Ammon's horn (tissue), 1 donor: ENCODE measurements at regions not wholly inside any gene's neighbourhood (a gene's known extent, or its start where the extent isn't known, plus 50 kb on each side); places are given as distances from the start of the nearest gene placed in this dataset.

Experiments used
- DNase-seq: peaks from one replicate; pipeline ENCODE4 v3.0.0-alpha.2; 2016; ENCODE audit warnings: low spot score

DNA sequence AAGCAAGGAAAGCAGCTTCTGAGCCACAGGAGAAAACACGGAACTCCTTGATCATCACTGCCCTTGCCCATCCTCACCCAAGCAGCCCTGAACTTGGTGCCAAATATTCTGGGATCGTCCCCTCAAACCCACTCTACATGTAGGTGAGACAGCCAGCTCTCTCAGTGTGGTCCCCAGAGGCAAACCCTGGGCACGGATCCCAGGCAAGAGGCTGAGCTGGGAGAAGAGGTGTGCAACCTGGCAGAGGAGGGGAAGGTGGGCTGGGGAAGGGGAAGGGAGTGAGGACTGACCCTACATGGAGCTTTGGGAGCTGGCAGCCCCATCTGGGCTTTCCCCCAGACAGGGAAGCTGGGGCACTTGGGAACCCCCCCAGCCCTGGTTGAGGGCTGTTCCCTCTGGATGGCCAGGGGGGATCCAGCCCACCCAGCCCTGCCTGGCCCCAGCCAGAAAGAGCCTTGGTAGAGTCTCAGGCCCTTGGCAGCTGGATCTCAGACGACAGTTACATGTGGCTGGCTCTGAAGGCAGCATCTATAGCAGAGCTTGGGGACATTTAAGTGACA lies 186.2 kb upstream of the CST7 start:
- DNase-seq, result no peak

DNA sequence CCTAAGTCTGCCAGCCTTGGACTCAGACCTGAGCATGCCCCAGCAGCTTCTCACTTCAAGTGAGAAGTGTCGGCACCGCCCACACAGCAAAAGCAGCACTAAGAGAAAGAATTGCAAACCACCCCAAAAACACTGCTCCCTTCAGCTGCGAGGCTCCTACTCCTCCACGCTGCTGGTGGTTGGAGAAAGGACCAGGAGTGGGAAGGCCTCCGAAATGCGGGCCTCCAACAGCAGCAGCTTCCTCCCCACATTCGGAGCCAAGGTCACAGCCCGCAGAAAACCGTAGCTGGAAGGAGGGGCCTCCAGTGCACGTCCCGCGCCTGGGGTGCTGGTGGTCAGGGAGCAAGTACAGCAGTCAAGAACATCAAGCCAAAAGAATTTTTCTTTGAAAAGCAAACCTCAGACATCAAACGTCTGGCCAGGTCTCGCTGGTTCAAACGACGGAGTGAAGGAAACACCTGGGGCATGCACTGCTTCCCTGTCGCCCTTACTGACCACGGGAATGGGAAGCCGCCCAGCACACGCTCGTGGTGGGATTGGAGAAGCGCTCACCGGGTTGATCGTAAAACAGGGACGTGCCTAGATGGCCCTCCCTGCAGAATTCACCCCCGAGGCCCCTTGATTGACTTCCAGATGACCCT lies 185.6 kb upstream of the CST7 start:
- DNase-seq, result no peak

DNA sequence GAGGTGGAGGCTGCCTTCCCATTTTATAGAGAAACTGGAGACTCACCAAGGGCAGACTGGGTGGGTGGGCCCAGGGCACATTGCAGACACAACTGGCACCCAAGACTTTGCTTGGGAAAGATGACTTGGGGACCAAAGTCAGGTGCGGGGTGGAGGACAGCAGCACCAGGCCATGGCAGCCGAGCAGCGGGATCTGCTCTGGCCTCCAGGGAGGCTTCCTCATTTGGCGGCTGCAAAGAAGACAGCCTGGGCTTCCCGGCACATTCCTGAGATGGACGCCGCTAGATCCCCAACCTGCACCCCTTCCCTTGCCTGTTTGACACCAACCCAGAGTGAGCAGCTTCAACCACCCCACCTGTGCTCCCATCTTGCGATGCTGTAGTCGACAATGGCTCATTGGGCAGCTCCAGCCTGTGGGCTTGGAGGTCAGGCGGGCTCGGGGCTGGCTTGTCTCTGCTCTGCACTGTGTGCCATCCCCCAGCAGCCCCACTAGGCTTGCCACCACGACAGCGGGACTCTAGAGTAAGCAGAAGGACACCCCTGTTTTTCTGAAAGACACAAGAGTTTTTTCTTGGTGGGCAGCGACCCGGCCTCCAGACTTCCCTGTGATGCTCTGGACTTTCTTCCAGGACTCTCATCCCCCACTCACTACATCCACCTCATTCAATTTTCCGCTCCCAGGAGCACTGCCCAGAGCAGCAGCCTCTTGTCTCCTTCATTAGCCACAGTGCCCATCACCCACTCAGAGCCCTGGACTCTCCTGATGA lies 184.9 kb upstream of the CST7 start:
- no peak for DNase-seq

DNA sequence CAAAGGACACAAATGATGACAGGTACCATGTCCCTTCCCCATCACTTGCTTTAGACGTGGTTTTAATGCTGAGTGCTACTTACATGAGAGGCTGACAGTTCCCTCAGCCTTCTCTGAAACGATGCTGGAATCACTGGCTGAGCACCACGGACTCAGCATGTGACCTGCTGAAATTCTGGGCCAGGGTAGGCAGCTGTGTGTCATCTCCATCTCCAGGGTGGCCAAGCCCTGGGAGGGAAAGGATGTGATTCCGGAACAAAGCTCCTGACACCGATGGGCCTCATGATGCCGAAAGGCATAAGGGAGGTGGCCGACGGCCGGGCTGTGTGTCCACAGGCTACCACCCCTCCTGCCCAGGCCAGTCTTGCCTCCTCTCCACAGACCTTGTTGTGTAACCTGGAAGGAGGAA lies 184.3 kb upstream of the CST7 start:
- no peak for DNase-seq

DNA sequence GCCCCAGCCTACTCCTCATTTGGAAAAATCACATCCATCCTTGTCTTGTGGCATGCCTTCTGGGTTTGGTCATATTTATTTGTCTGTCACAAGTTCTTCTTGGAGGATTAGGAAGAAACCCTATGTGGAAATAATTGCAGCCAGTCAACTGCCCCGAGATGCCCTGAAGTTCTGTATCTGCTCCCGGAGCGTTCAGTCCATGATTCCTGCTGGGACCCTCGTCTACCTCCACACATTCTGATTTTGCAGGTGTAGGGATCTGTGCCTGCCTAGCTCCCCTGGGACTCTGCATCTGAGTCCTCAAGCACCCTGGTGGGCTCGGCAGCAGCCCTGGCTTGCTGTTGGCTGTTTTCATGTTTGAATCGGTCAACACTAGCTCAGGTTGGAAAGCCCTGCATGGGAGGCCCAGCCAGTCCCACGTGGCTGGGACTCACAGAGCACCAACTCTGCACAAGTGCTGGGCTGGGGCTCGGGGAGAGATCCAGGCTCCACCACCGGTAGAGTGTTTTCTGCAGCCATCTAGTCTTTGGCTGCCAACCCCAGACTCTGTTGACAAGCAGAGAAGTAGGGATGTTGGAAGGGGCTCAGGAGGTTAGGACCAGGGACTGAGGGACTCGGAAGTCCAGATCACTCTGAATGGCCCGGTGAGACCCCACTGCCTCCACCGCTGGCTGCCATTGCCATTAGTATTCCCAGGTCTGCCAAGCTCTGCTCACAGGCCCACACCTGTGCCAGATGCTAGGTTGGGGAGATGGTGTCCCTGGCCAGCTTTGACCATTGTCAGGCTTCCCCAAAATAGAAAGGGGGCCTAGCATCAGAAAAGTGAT lies 183.5 kb upstream of the CST7 start:
- DNase-seq, result no peak

DNA sequence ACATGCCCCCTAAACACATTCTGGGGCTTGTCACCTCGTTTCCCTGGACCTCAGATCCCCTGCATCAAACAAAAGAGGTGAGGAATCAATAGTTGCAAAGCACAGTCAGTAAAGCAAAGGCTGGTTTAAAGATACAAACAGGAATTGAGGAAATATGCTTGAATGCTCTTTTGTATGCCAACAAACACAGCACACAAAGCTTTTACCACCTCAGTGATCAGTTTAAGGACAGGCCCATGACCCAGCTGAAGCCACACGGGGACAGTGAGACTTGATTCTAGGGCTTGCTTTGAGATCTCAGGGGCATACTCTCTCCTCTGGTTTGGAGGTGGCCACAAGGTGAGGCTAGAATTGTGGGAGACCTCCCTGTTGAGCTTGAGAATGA lies 182.9 kb upstream of the CST7 start:
- DNase-seq, result no peak

DNA sequence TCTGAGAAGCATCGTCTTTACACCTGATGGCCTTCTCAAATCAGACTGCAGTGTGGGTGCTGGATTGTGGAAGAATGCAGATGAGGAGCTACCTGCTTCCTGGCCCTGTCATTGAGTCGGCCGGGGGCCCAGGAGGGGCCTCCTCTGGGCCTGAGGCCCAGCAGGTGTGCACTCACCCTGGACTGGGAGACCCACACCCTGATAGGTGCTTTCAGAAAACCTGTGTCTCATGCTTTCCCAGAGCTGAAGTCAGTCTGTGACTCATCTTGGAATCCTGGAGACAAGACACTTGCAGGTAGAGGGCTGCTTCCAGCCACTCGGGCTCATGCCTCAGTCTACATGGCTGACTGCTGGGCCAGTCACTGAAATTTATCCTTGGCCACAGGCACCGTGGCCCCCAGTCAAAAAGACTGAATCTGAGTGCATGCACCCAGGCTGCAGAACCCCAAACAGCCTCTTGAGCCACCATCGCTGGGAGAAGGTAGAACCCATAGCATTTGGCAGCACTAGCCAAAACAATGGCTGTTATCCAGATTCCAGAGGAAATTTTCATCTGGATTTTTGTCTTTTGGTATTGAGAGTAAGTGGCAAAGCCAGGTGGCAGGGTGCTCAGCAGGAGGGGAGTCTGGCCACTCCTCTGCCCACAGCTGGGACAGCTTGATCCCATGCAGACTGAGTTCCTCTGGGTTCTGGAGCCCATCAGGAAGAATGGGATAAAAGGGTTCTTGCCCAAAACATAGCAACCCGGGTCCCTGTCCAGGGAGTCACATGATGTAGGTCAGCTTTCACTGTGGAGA lies 182.0 kb upstream of the CST7 start:
- DNase-seq, result no peak

DNA sequence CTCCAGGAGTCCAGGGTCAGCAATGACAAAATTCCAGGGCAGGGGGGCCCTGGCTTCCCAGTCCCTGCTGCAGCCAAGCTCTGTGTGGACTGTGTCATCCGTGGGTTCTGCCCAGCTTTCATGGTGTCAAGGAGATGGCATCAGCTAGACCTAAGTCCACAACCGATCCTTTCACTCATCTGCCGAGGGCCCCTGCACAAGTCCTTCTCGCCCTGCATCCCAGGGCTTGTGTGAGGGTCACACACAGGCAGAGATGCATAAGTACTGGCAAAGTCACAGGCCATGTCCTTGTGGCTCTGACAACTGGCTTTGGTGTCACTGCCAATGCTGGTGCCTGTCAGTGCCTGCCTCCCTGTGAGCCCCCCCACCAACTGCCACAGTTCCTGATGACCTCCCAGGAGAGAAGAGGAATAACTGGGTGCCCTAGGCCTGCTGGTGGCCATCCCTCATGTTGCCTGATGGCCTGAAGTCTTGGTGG lies 181.4 kb upstream of the CST7 start:
- no peak for DNase-seq

DNA sequence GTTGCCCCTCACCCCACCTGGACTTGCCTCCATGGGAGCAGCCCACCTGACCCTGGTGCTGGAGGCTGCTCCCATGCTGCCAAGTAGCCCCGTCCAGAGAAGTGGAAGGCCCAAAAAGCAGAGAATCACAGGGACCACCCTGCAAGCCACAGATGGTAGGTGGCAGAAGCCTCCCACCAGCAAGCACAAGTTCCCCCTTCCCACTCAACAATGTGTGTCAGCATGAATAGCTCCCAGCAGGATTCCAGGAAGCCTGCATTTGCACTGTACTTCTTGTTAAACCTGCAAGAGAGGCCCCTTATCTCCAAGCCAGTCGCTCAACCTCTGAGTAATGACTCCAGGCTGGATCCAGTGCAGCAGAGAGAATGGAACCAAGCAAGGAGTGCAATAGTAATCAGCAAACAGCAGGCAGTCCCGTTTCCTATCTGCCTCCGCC lies 180.8 kb upstream of the CST7 start:
- DNase-seq, result no peak

DNA sequence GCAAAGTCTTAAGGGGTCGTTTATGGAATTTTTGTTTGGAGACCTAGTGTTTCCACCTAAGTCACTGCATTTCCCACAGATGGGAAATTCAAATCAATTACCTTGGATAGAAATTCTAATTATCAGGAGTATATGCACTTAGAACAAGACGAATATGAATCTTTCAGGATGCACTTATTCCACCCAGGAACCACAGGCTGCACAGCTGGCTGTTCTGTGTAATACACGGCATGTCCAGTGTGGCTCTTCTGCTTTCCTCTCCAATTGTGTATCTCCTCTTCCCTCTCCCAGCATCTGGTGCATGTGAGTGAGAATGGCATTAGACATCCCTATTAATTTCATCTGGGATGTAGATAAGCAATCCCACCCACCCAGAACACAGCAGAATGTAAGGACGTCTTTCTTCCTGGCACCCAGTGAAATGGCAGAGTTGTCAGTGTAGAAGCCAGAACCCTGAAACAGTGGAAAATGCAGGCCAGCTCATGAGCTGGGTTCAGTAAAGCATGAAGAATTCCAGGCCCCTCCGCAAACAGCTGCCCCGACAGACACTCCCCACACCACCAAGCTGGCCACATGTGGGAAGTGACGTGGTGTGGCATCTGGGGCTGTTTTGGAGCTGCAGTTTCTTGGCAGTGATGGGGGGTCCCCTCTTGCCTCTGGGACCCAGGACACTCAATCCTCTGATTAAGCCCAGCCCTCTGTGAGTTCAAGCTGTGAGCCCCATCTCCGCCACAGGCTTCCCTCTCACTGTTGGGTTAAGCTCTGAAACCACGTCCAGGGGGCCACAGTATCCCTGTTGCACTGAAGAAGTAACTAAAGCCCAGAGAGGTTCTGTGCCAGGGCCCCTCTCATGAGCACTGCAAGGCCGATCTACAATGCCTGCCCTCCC lies 180.1 kb upstream of the CST7 start:
- DNase-seq, result no peak

DNA sequence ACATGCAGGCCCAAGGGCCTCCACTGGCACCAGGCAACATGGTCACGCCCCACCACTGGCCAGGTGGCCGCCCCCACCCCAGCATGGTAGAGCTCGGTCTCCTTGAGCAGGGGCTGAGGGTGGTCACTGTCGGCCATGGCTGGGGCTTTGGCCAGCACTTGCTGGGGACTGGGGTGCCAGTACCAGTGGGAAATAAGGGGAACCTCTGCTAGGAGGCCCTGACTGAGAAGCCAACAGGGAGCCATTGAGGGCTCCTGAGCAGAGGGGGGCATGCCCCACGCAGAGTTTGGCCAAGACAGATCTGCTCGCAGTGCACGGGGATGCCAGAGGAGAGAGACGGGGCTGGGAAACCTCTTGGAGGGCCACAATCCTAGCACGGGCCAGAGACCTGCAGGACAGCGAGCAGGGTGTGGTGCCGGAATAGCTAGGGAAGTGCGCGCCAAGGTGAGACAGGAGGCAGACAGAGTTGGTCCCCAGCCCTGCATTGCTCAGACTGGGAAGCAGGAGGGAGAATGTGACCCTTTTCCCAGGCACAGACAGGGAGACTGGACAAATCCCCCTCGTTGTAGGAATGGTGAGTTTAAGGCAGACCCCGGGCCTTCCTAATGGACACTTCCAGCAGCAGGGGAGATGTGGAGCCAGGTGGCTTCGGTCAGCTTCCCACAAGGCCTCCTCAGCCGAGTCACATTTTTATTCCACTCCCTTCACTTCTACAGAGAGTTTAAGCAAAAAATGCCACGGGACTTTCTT lies 179.0 kb upstream of the CST7 start:
- no peak for DNase-seq

DNA sequence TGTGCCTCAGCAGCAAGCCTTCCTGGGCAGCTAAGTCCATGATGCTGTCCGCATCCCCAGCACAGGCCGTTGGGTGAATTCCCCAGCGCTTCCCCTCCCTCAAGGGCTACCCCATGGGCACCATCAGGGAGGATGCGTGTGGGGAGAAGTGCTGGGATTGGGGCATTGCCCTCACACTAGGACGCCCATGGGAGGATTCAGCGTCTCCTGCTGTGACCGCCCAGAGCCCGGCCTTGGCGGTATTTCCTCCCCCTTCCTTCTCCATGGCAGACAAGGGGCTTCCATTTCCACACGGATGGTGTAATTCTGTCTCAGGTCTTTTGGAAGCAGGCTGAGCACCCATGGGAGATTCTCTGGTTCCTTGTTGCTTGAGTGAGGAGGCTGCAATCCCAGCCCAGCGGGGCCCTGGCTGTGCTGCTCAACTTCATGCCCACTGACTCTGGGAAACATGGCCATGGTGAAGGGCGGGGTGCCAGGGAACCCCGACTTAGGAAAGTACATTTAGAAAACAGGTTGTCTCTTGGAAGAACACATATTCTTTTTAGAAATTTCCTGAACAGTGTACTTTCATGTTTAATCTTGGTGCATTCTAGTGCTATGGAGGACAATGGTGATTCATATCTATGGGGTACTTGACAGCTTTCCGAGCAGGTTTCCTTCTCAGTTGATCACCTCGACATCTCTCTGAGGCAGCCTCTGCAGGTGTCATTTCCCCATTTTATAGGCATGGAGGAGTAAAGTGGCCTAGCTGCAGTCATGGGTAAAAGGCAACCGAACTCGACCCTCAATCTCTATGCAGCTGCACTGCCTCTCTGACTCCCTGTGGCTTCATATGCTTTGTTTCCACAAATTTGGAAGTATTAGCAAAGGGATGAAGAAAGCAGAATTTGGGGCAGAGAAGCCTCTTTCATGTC lies 178.2 kb upstream of the CST7 start:
- no peak for DNase-seq

DNA sequence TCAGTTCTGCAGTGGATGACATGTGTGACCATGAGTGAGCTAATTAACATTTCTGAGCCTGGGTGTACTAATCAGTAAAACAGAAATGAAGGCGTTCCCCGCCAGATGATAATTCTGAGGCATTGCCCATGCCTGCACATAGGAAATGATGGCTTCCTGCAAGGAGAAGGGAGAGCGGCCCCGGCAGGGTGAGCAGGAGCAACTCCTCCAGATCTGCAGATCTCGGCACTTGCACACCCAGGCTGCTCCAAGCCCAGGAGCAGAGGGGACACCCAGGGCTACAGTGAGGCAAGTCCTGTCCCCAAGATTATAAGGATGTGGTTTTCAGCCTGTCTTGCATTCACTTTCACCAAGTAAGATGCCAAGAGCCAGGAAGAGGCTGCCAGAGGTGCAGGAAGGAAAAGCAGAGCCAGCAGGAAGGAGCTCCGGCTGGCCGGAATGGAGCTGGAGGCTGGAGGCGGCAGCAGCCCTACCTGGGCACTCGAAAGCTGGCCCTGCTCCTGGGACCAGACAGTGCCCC lies 177.5 kb upstream of the CST7 start:
- DNase-seq, result no peak

DNA sequence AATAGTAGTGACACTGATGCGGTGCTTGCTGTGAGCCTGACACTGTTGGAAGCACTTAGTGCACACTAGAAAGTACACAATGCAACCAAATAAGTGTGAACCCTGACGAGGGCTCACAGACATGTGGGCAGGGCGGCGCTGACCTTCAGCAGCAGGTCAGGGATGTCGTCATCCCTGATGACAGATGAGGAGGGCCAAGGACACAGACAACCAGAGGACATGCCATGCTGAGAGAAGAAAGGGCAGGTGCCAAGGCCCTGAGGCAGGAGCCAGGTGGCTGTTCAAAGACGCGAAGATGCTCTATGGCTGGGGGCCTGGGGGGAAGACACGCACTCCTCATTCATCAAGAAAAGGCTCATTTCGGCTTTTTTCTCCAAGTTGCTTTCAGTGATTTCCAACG lies 176.4 kb upstream of the CST7 start:
- DNase-seq, result no peak

DNA sequence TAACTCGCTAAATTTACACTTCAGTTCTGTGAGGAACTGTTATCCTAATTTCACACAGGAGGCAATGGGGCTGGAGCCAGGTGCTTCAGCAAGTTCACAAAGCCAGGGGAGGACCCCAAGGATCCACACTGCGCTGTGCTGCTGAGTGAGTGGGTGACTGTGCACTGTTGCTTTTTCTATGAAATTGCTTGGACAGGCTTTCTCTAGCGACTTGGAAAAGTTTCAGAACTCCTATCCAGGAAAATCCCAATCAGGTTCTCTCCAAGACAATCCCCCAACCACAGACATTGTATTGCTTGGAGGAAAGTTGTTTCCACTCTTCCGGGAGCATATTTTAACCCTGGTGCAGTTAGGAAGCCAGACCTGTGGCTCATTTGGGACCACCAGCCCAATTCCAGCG lies 175.9 kb upstream of the CST7 start:
- DNase-seq, result no peak

DNA sequence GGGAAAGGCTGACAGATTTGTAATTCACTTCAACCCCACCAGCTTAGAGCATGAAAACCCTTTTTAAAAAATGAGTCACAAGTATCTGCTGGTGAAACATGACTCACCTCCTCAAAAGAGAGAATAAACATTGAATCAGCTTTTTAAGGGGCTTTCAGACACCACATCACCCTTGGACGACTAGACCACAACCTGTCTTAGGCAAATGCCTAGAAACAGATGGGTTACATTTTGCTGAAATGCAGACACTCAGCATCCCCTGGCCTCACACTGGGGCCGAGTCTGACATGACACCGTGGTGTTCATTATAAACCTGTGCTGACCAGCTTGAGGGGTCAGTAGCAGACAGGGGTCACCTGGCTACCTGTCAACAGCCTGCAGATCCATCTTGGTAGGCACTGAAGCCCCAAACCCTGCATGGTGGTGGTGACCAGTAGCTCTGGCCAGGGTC lies 175.3 kb upstream of the CST7 start:
- DNase-seq, result no peak

DNA sequence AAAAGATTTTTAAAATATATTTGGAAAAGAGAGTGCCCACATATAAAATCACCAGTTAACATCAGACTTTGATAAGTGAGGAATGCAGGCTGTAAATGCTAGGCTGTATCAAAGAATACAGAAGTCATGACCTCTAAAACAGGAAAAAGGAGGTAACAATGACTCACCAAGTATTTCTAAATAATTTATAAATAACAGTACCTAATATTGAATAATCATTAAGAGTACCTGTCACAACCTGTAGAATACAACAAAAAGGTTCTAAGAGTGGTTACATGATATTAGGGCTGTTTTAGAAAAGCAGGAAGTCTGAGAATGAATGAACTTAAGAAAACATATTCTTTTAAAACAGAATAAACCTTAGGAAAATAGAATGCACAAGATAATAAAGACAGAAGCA lies 173.1 kb upstream of the CST7 start:
- no peak for DNase-seq

DNA sequence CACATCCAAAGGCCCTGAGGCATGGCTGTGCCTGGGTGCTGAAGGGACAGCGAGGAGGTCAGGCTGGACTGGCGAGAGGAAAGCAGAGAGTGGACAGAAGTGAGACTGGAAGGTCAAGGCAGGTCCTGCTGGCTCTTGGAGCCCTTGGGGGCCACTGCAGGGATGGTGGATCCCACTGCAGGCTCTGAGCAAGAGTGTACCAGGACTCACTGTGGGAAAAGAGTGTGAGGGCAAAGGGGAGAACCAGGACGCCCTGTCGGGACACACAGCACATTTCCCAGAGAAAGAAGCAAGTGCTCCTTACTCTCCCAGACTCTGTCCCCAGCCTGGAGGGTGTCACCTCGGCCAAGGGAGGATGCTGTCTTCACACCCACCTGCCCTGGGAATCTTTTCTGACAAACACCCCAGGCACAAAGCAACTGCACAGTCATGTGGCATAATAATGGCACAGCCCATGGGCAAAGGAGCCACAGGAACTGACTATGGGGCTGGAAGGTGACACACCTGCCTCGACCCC lies 172.3 kb upstream of the CST7 start:
- no peak for DNase-seq
